Stimulated activated CD4-positive, alpha-beta T cell treated with anti-CD3 and anti-CD28 coated beads, Interleukin-15, amount 100 ng/mL, for 24 hours (primary cell): ENCODE measurements at regions not wholly inside any gene's neighbourhood (a gene's known extent, or its start where the extent isn't known, plus 50 kb on each side); places are given as distances from the start of the nearest gene placed in this dataset.

Source experiments
- DNase-seq: peaks from one replicate; pipeline ENCODE4 v3.0.0-alpha.2; 2020

GRCh38 chr2:7773362-7774360 is 856.4 kb downstream of the RNF144A start:
- DNase-seq = peak; percentile 51

DNA sequence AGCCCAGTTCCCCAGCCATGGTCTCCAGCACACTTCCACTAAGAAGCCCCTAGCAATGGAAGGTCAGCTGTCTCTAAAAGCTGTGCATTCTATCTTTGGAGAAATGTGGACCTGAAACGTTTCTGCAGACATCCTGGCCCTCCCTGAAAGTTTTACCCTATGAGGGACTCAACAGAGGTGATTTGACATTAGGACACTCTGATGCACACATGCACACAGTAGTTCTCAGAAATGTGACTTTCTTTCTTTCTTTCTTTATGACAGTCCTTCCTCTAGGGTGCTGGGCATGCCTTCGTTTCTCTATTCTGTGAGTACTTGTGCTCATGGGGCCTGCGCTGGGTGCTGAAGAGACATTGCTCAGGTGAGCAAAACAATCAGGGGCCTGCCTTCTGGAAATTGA is 857.3 kb downstream of the RNF144A start:
- DNase-seq = peak; percentile 5

DNA sequence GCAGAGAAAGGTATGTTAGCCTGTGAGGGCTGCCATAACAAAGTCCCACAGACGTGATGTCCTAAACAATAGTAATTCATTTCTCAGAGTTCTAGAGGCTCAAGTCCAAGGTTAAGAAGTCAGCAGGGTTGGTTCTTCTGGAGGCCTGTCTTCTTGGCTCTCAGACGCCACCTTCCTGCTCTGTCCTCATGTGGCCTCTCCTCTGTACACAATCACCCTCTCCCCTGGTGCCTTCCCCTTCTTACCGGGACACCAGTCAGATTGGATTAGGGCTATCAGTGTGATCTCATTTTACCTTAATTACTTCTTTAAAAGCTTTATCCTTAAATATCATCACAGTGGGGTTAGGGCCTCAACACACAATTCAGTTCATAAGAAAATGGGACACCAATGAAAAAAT is 860.5 kb downstream of the RNF144A start:
- DNase-seq = no peak

GRCh38 chr2:7780321-7780720 is 863.1 kb downstream of the RNF144A start:
- no peak for DNase-seq

GRCh38 chr2:7785700-7786099 is 868.5 kb downstream of the RNF144A start:
- DNase-seq = no peak

DNA sequence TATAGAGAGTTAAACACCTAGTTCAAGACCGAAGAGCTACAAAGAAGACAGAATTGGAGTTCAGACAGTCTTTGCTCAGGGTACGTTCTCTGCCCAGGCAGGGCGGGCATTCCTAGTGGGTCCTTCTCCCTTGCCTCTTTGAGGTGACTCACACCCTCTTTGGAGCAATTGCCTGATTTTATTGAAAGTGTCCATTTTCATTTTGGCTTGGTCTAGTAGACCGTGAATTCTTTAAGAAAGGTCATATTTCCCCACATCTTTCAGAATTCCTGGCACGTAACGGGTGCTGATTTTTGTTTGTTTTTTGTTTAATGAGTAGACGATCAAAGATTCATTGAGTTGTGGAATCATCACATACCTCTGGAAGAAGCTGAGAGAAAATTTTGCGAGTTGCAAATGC is 871.5 kb downstream of the RNF144A start:
- DNase-seq = no peak

- DNase-seq = no peak
Observed at GRCh38 chr2:7792031-7792651, 874.9 kb downstream of the RNF144A start.

DNA sequence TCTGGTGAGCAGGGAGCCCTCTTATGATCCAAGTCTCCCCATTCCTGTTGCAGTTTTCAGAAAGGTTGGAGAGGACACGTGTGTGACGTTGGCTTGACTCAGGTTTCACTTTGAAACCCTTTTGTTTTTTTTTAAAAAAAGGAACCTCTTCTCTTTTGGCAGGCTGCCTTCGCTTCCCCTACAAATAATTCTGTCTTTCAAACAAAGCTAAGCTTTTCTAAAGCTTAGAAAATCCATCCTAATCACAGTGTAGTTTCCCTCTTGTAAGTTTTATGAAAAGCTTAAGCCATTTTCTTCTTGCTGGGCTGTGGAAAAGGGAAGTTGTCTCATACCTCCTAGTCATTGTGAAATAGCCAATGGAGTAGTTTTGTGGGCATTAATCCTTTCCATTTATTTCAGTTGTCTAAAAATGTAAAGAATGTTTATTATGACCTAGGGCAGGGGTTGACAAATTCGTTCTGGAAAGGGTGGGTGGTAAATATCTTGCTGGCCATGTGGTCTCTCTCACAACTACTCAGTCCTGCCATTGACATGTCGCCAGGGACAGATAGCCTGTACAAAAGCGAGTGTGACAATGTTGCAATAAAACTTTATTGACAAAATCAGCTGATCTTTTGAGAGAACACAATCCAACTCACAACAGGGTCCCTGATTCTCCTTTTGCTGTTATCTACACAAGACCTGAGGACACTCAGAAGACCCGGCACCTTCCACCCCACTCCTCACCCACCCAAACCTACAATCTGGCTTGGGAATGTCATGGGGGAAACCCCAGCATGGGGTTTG is 878.8 kb downstream of the RNF144A start:
- no peak for DNase-seq

DNA sequence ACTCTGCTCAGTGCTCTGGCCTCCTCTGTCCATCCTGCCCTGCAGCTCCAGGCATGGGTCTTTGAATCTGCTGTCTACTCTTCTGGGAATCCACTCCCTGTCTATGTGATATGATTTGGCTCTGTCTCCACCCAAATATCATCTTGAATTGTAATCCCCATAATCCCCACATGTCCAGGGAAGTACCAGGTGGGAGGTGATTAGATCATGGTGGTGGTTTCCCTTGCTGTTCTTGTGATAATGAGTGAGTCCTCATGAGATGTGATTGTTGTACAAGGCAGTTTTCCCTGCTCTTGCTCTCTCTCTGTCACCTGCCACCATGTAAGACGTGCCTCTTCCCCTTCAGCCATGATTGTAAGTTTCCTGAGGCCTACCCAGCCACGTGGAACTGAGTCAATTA is 881.8 kb upstream of the ID2 start:
- no peak for DNase-seq

DNA sequence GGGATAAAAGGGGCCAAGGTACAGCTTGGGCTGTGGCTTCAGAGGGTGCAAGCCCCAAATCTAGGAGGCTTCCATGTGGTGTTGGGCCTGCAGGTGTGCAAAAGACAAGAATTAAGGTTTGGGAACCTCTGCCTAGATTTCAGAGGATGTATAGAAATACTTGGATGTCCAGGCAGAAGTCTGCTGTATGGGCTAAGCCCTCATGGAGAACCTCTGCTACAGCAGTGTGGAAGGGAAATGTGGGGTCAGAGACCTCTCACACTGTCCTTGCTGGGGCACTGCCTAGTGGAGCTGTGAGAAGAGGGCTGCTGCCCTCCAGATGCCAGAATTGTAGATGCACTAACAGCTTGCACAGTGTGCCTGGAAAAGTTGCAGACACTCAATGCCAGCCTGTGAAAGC is 880.6 kb upstream of the ID2 start:
- no peak for DNase-seq

- no peak for DNase-seq
Observed at GRCh38 chr2:7803515-7803914, 878.3 kb upstream of the ID2 start.

- DNase-seq = no peak
Observed at GRCh38 chr2:7809640-7810039, 872.2 kb upstream of the ID2 start.

DNA sequence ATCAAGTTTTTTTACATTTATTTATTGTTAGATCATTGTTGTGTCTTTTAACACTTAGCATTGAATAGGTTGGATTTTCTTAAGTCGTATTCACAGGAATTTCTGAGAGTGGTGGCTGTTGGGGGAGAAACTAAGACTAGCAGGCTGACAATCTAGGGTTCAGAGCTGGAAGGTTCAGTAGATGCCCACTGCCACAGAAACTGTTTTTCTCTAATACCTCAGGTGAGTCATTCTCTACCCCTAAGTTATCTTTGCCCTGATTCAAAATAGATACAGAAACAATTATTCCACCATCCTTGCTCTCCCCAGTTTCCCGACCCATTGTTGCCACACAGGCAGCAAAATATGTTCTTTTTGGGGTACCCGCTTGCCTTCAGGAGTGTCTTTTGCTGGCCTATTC is 870.8 kb upstream of the ID2 start:
- no peak for DNase-seq

DNA sequence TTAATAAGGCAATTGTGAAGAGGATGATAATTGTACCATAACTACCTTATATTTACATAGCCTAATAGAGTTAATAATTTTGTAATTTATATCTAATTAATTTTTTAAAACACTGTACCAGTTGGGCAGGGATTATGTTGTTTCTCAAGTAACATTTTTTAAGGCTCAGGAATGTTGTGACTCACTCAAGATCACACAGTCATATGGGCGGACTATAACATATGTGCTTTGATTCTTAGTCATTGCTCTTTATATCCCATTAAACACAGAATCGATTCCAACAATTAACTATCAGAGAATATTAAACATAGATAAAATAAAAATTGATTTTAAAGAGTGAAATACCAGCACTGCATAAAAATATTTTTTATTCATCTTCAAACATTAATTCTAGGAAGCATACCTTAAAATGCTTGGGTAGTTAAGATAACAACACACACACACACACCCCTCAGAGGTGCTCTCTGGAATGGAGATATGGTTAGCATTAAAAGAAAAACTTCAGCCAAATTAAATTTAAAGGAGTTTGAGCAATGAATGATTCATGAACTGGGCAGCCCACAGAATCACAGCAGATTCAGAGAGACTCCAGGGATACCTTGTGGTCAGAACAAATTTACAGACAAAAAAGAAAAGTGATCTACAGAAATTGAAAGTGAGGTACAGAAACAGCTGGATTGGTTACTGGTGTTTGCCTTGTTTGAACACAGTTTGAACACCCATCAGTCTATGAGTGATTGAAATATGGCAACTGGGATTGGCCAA is 869.4 kb upstream of the ID2 start:
- DNase-seq = no peak

DNA sequence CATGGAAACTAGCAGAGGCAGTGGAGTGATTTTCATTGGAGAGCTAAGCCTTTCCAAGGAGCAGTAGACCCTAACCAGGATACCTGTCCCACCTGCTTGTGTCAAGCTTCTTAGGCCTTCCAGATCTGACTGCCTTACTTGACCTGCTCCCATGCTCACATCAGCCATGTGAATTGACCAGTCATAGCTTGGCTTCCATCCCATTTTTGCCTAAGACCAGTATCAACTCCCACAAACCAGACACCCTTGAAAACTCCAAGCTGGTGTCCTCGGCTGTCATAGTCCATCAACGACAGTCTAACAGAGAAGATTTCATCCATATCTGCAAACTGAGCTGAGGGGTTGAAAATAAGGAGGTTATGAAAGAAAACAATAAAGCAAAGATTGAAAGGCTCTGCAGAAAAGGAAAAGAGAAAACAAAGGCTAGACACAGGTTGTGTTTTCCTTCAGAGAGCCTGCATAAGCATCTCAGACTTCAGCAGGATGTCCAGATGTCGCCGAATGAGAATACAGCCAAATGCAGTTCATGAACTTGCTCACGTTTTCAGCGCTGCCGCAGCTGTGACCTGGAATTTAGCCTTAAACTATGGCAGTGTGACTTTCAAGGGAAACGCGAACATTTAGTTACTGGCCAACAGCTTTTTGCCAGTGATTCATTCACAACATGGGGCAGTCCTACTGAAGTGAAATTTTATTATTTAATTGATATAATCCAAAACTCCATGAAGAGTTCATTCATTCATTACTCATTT is 868.1 kb upstream of the ID2 start:
- DNase-seq = no peak

GRCh38 chr2:7815726-7816125 is 866.1 kb upstream of the ID2 start:
- no peak for DNase-seq

DNA sequence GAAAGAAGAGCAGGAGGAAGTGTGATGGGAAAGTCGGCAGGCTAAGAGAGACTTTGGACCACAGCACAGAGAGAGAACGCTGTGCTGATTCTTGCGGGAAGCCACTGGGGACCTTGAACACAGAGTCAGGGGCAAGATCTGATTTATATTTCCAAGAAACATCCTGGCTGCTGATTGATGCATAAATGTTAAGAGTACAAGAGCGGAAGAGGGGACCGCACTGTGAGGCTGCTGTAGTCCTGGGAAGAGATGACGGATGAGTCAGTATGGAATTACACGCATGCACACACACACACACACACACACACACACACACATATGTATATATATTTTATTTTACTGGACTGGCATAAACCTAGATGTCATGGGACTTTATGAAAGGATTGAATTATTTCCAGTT is 865.6 kb upstream of the ID2 start:
- no peak for DNase-seq

DNA sequence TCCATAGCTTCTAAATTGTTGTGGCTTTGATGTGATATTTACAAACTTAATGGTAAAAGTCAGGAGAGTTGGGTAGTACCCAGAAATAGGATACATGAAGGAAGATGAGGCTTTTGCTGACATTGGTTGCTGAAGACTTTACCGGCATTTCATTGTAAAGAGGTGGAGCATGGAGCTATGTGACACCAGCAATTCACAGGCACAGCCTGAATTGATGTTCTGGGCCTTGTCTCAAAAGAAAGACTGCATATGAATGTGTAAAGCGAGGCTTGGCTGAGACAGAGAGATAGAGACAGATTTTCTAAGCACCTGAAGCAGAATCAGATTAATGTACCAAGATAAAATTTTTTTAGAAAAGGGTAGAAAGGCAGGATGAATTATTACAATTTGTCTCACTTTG is 864.9 kb upstream of the ID2 start:
- DNase-seq = no peak

GRCh38 chr2:7819316-7819715 is 862.5 kb upstream of the ID2 start:
- no peak for DNase-seq

DNA sequence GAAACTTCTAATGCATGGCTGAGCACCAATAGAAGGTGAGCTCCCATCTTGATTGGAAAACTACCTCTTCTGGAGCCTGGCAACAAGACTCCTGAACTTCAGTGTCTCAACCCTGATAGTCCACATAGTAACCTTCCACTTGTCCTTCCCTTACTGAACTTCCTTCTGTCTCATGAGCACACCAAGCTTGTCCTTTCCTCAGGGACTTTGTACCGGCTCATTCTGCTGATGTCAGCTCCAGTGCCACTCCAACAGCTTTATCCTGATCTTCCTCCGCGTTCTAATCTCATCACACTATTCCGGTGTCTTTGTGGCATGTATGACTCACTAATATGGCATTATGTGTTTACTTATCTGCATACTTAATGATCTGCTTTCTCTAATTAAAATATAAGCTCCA is 862.0 kb upstream of the ID2 start:
- DNase-seq = no peak

- no peak for DNase-seq
Observed at GRCh38 chr2:7824211-7824610, 857.6 kb upstream of the ID2 start.
